ENCODE measurements at regions not wholly inside any gene's neighbourhood (a gene's known extent, or its start where the extent isn't known, plus 50 kb on each side); places are given as distances from the start of the nearest gene placed in this dataset.

GRCh38 chr4:38319456-38320342, 344.3 kb upstream of the KLF3 start:
- ATAC-seq (peak; percentile 70), DNase-seq (ENCODE audit: low spot score) (peak; percentile 97)
- ChIA-PET POLR2A (interaction anchor here (0.6 to 1.0 kb wide), 4 partner anchors 47 to 352 kb away, joined by 3 to 6 read pairs (median 5); no protein-coding TSS in a partner anchor), CTCF (interaction anchor here (0.6 to 2.7 kb wide), 35 partner anchors 8 to 463 kb away, joined by 3 to 39 read pairs (median 4); partner anchors contain the start of gene TLR10)
- H3K27me3 Mint-ChIP-seq (ENCODE audit: low read depth) = peaks cover 5% of the 10 kb centered on the region; the same call in 1 of the 2 replicates
- H3K36me3 Mint-ChIP-seq = peaks cover 6% of the 10 kb centered on the region
- peaks cover 28% of the 10 kb centered on the region for H3K4me1 Mint-ChIP-seq
- peaks cover 10% of the 10 kb centered on the region for H3K9me3 Mint-ChIP-seq
- peak; percentile 97 for TF ChIP-seq CTCF (IDR thresholded peaks at IDR 0.05)
- no peak for TF ChIP-seq ZNF138 (CRISPR knock-in tag; conservative IDR thresholded peaks at IDR 0.05)
- H3K4me3 Mint-ChIP-seq = peak overlapping the region; percentile 11; the same call in 1 of the 2 replicates
- peak overlapping the region; percentile 87 for H3K27ac Mint-ChIP-seq

- DNase-seq (ENCODE audit: low spot score) = no peak
- peaks cover 10% of the 10 kb centered on the region for H3K9me3 Mint-ChIP-seq
- no peak for TF ChIP-seq KAT7 (CRISPR knock-in tag; IDR thresholded peaks at IDR 0.05; ENCODE audit: borderline replicate concordance)
- peaks cover 5% of the 10 kb centered on the region; the same call in 1 of the 2 replicates for H3K27me3 Mint-ChIP-seq (ENCODE audit: low read depth)
- H3K4me1 Mint-ChIP-seq = peaks cover 28% of the 10 kb centered on the region
- ChIA-PET CTCF (interaction anchor here (0.6 to 2.7 kb wide), 20 partner anchors 10 to 439 kb away, joined by 3 to 39 read pairs (median 4); no protein-coding TSS in a partner anchor), POLR2A (interaction anchor here (0.6 to 1.0 kb wide), 2 partner anchors 128 to 352 kb away, joined by 5 to 6 read pairs; no protein-coding TSS in a partner anchor)
- no peak overlapping the region for H3K4me3 Mint-ChIP-seq
- H3K36me3 Mint-ChIP-seq = peaks cover 6% of the 10 kb centered on the region
- H3K27ac Mint-ChIP-seq = no peak overlapping the region
- no peak for ATAC-seq
Observed at GRCh38 chr4:38320343-38320695, 343.7 kb upstream of the KLF3 start.

DNA sequence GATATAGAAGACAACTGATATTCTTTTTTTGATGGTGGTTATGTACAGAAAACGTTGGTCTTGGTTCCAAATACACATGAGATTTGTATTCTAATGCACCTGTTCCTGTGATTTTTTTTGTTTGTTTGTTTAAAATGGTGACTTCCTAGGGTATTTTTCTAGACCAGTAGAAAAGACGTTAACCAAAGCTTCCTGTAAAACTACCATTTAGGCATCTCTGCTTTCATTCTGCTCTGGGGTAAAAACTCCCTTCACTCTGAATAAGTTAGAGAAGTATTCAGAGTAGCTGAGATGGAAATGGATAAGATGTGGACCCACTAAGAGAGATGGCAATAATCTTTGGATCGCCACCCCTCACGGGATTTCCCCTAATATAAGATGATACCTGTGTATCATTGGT, 343.2 kb upstream of the KLF3 start:
- Mint-ChIP-seq H3K4me1 (peaks cover 28% of the 10 kb centered on the region), H3K27ac (no peak overlapping the region), H3K4me3 (no peak overlapping the region), H3K36me3 (peaks cover 6% of the 10 kb centered on the region), H3K9me3 (peaks cover 13% of the 10 kb centered on the region), H3K27me3 (ENCODE audit: low read depth) (peaks cover 5% of the 10 kb centered on the region; the same call in 1 of the 2 replicates)
- ChIA-PET CTCF (interaction anchor here (0.7 to 2.7 kb wide), 4 partner anchors 10 to 354 kb away, joined by 3 to 27 read pairs (median 18); no protein-coding TSS in a partner anchor), POLR2A (no interaction called here)
- ATAC-seq = no peak
- no peak for DNase-seq (ENCODE audit: low spot score)
- TF ChIP-seq SP1 (CRISPR knock-in tag; conservative IDR thresholded peaks at IDR 0.05) (no peak), AFF4 (CRISPR knock-in tag; IDR thresholded peaks at IDR 0.05; ENCODE audit: borderline replicate concordance) (no peak), MLX (CRISPR knock-in tag; IDR thresholded peaks at IDR 0.05) (no peak), ZSCAN18 (CRISPR knock-in tag; IDR thresholded peaks at IDR 0.05) (no peak), STAT6 (CRISPR knock-in tag; conservative IDR thresholded peaks at IDR 0.05; ENCODE audit: low read depth) (no peak), ZNF232 (CRISPR knock-in tag; IDR thresholded peaks at IDR 0.05) (no peak), ZNF138 (CRISPR knock-in tag; conservative IDR thresholded peaks at IDR 0.05) (no peak), FOXK1 (CRISPR knock-in tag; IDR thresholded peaks at IDR 0.05) (no peak), IRF2 (CRISPR knock-in tag; IDR thresholded peaks at IDR 0.05; ENCODE audit: borderline replicate concordance, low read depth) (no peak), CBFB (CRISPR knock-in tag; IDR thresholded peaks at IDR 0.05; ENCODE audit: low read depth) (no peak)
- TF ChIP-seq, protein P1, sequence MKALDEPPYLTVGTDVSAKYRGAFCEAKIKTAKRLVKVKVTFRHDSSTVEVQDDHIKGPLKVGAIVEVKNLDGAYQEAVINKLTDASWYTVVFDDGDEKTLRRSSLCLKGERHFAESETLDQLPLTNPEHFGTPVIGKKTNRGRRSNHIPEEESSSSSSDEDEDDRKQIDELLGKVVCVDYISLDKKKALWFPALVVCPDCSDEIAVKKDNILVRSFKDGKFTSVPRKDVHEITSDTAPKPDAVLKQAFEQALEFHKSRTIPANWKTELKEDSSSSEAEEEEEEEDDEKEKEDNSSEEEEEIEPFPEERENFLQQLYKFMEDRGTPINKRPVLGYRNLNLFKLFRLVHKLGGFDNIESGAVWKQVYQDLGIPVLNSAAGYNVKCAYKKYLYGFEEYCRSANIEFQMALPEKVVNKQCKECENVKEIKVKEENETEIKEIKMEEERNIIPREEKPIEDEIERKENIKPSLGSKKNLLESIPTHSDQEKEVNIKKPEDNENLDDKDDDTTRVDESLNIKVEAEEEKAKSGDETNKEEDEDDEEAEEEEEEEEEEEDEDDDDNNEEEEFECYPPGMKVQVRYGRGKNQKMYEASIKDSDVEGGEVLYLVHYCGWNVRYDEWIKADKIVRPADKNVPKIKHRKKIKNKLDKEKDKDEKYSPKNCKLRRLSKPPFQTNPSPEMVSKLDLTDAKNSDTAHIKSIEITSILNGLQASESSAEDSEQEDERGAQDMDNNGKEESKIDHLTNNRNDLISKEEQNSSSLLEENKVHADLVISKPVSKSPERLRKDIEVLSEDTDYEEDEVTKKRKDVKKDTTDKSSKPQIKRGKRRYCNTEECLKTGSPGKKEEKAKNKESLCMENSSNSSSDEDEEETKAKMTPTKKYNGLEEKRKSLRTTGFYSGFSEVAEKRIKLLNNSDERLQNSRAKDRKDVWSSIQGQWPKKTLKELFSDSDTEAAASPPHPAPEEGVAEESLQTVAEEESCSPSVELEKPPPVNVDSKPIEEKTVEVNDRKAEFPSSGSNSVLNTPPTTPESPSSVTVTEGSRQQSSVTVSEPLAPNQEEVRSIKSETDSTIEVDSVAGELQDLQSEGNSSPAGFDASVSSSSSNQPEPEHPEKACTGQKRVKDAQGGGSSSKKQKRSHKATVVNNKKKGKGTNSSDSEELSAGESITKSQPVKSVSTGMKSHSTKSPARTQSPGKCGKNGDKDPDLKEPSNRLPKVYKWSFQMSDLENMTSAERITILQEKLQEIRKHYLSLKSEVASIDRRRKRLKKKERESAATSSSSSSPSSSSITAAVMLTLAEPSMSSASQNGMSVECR (CRISPR knock-in tag; IDR thresholded peaks at IDR 0.05; ENCODE audit: borderline replicate concordance) = no peak
